GM10847 (cell line): ENCODE measurements at regions not wholly inside any gene's neighbourhood (a gene's known extent, or its start where the extent isn't known, plus 50 kb on each side); places are given as distances from the start of the nearest gene placed in this dataset.

ENCODE experiments used
- POLR2A ChIP-seq: IDR thresholded peaks from 2 replicates; pipeline ENCODE4 v1.6.1; 2011; ENCODE audit not compliant: insufficient read length; ENCODE audit errors: extremely low read depth

GRCh38 chr20:53671370-53671769, 77.7 kb upstream of the ZNF217 start:
- TF ChIP-seq POLR2A, result no peak

GRCh38 chr20:53668992-53669391, 75.4 kb upstream of the ZNF217 start:
- no peak for TF ChIP-seq POLR2A

- no peak for TF ChIP-seq POLR2A
Measured at GRCh38 chr20:53666144-53666543, 72.5 kb upstream of the ZNF217 start.

GRCh38 chr20:53664121-53664520, 70.5 kb upstream of the ZNF217 start:
- no peak for TF ChIP-seq POLR2A

GRCh38 chr20:53662595-53662994, 69.0 kb upstream of the ZNF217 start:
- no peak for TF ChIP-seq POLR2A

- no peak for TF ChIP-seq POLR2A
Measured at GRCh38 chr20:53660947-53661381, 67.3 kb upstream of the ZNF217 start.

DNA sequence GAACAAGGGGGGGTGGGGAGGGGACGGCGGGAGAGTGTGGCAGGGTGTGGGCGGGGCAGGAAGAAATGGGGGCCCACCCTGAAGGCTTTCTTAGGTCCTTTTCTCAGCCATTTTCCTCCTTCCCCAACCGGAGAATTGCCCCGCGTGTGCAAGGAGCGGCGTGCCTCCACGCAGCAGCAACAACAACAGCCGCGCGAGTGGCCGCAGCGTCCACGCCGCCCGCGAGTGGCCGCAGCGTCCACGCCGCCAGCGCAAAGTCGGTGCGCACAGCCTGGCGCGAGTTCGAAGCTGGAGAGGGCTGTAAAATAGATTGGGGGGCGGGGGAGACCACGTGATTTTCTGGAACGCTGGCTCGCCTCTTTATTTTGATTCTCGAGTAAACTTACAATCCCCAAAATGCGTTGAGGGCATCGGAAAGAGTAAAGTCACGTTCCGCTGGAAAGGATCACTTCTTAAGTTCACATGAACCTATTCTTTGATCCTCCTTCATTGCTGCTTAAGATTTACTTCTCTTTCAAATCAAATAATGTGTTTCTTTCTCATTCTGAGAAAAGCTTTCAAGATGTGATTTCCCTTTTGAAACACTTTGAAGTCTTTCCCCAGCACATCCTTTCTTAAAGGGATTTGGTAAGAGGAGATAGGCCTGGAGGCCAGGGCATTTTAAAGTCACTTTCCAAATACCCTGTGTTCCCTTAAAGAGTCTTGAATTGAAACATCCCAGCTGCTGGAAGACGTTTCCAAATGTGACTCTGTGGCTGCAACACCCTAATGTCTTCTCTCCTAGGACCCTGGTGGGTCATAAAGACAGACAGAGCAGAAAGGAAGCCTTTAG, 66.7 kb upstream of the ZNF217 start:
- peak; percentile 31 for TF ChIP-seq POLR2A

- no peak for TF ChIP-seq POLR2A
Measured at GRCh38 chr20:53658973-53659372, 65.3 kb upstream of the ZNF217 start.

DNA sequence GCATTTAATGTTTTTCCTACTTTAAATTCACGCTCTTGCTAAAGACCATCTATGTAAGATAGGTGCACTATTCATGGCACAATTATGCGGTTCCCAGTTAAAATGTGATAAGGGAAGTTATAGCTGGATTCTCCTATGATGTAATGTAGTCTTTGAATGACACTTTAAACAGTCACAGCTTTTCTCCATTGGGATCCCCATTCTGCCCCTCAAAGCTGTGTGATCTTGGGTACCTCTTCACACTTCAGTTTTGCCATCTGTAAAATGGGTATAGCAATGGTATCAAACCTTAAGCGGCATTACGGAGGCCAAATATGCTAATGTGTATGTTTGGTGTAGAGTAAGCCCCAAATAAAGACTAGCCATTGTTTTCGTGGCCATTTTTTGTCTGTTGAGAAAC, 64.7 kb upstream of the ZNF217 start:
- TF ChIP-seq POLR2A, result no peak

GRCh38 chr20:53657732-53658131, 64.1 kb upstream of the ZNF217 start:
- no peak for TF ChIP-seq POLR2A

DNA sequence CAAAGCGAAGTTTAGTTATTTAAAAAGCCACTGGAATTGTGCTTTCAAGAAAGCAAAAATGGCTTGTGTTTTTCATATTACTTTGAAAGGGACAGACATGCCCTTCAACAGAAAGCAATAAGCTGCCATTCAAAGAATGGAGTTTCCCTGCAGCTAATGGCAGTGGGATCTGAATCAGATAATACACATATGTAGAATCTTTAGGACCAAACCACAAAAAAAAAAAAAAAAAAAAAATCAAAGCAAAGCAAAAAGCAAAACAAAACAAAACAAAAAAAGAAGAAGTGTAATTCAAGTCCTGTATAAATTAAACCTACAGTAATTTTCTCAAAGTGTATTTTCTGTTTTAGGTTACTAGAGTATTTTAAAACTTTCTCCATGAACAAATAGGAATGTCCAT, 63.6 kb upstream of the ZNF217 start:
- no peak for TF ChIP-seq POLR2A

DNA sequence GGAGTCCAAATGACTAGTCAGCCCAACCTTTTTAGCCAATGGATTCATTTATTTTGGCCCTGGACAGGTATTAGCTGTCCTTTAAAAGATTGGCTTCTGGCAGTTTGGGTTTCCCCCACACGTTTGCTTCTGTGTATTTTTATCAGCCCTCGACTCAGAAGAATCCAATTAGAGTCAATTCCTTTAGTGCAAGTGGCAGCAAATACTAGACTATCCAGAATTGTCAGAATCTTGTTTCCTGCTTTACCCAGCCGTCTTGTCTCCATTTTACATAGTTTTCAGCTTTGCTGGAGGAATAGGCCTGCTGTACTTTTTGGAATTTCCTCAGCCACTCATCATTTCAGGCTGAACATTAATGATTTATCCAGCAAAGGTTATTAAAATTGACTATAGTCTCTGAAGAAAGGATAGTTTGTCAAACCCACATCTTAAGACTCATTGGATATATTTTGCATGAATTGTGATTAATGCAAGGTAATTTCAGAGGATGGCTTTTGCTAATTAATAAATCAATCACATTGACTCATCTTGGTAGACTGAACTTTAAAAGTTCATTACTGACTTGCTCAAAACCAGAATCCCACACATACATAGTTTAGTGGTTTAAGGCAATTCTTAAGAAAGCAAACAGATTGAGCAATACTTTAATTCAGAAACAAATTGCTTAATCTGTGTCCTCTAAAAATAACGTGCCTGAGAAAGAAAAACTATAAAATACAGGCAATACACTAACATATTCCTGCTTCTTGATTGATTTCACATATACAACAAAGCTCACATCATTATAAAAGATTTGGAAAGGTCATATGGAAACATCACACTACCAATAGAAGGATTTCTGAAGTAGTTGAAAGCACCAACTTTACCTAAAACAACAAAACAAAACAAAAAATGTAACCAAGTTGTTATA, 62.9 kb upstream of the ZNF217 start:
- no peak for TF ChIP-seq POLR2A

- no peak for TF ChIP-seq POLR2A
Measured at GRCh38 chr20:53655625-53656292, 62.1 kb upstream of the ZNF217 start.

DNA sequence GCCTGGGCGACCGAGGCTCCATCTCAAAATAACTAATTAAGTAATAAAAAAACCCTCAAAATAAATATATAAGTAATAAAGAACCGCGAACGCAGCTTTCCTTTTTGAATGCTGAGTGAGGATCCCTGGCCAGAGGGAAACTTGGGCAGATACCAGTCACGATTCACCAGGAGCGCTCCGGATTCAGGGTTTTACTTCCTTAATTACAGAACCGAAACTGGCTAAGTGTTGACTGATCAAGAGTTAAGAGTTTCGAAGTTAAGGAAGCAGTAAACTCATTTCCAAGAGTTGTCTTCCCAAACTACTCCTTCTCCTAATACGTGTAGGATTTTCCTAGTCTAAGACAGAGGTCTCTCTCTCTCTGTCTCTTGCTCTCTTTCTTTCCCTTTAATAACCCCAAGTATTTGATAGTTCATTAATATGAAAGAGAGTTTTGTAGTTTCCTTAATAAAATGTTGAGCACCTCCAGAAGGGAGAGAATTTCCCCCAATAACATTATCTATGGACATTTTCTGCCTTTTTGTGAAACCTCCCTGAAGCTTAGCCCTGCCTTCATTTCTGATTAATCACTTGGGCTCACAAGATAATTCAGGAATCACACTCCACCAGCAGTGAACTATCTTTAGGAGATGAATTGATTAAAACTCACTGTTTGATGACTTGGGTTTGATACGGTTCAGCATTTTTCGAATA, 61.4 kb upstream of the ZNF217 start:
- no peak for TF ChIP-seq POLR2A
